A673 (cell line): ENCODE measurements at regions not wholly inside any gene's neighbourhood (a gene's known extent, or its start where the extent isn't known, plus 50 kb on each side); places are given as distances from the start of the nearest gene placed in this dataset.

Source experiments
- EZH2 ChIP-seq: fragments of 200-600 bp; sonication (generic); IDR thresholded peaks from 2 replicates; pipeline ENCODE4 v1.6.1; 2017; ENCODE audit warnings: borderline replicate concordance, low read depth, mild to moderate bottlenecking, mixed read lengths, antibody characterized with exemption, low read length; ENCODE audit not compliant: poor library complexity, severe bottlenecking
- TF ChIP-seq, protein P1 (sequence below): fragments of 300-800, 200-600 bp; sonication (generic); conservative IDR thresholded peaks from 2 replicates; pipeline ENCODE4 v1.5.1; 2017; ENCODE audit warnings: low read depth, mild to moderate bottlenecking, antibody characterized with exemption, low read length, moderate library complexity, mixed read lengths

DNA sequence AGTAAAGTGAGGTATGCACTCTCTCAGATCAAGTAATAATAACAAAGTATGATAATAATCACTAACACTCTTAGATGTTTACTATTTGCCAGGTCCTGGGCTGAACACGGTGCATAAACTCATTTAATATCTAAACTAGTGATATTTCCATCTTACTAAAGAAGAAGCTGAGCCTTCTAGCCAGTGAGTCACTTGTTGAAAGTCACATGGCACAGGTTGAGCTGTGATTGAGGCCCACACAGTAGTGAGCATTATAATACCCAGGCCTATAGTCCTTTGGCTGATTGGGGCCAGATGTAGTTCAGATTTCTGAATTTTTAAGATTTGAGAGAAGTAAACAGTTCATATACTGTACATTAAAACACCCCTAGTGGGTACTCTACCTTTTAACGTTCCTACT lies 93.2 kb upstream of the CCDC80 start:
- TF ChIP-seq, protein P1, sequence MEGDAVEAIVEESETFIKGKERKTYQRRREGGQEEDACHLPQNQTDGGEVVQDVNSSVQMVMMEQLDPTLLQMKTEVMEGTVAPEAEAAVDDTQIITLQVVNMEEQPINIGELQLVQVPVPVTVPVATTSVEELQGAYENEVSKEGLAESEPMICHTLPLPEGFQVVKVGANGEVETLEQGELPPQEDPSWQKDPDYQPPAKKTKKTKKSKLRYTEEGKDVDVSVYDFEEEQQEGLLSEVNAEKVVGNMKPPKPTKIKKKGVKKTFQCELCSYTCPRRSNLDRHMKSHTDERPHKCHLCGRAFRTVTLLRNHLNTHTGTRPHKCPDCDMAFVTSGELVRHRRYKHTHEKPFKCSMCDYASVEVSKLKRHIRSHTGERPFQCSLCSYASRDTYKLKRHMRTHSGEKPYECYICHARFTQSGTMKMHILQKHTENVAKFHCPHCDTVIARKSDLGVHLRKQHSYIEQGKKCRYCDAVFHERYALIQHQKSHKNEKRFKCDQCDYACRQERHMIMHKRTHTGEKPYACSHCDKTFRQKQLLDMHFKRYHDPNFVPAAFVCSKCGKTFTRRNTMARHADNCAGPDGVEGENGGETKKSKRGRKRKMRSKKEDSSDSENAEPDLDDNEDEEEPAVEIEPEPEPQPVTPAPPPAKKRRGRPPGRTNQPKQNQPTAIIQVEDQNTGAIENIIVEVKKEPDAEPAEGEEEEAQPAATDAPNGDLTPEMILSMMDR = no peak
- no peak for TF ChIP-seq EZH2
